Panc1 (cell line): ENCODE measurements at regions not wholly inside any gene's neighbourhood (a gene's known extent, or its start where the extent isn't known, plus 50 kb on each side); places are given as distances from the start of the nearest gene placed in this dataset.

Experiments
- ATAC-seq: fragments of 200-7000 bp; cut with Tn5 transposase; 2 replicates; pipeline ENCODE4 v1.9.1; 2020; ENCODE audit warnings: mild to moderate bottlenecking, moderate library complexity
- BruUV-seq: library from RNA; stranded (reverse); fragments of 400-500 nt; replicated peaks from 2 replicates; lab custom pipeline; 2021; lab: Mats Ljungman, UMichigan
- CTCF ChIA-PET: fragments of 300-600 bp; sonication (Branson Sonifier 250); formaldehyde crosslinking; loops from one replicate; lab custom pipeline; 2022; ENCODE audit warnings: antibody characterized with exemption; lab: Charles Lee
- POLR2A ChIA-PET: fragments of 300-600 bp; sonication (Branson Sonifier 250); formaldehyde crosslinking; loops from one replicate; lab custom pipeline; 2022; ENCODE audit warnings: antibody characterized with exemption; lab: Charles Lee
- DNase-seq: peaks from one replicate; pipeline ENCODE4 v3.0.0-alpha.2; 2010; ENCODE audit warnings: low read depth, low spot score
- H3K27ac ChIP-seq: 2 replicates; pipeline ENCODE4 v1.5.1; 2011; ENCODE audit warnings: mild to moderate bottlenecking, low read length, inconsistent platforms
- H3K27me3 ChIP-seq: fragments of 200-500 bp; sonication (Bioruptor generic); 2 replicates; pipeline ENCODE4 v1.6.0; 2014; ENCODE audit warnings: low read length, inconsistent platforms; ENCODE audit not compliant: control insufficient read depth, insufficient read depth
- H3K36me3 ChIP-seq: fragments of 200-500 bp; sonication (Bioruptor generic); 2 replicates; pipeline ENCODE4 v1.5.1; 2014; ENCODE audit warnings: inconsistent platforms, mild to moderate bottlenecking, low read length, moderate library complexity; ENCODE audit not compliant: control insufficient read depth, insufficient read depth
- H3K4me1 ChIP-seq: 2 replicates; pipeline ENCODE4 v1.5.1; 2011; ENCODE audit warnings: inconsistent platforms, mild to moderate bottlenecking, low read length, moderate library complexity; ENCODE audit not compliant: control insufficient read depth, insufficient read depth
- H3K4me3 ChIP-seq, 2 experiments: 2 replicates each; pipeline ENCODE4 v1.5.1; 2011 to 2012; ENCODE audit warnings: low read depth in 2 of 2, low read length in 2 of 2, mild to moderate bottlenecking in 2 of 2, inconsistent platforms in 1 of 2, moderate library complexity in 1 of 2
- H3K9me3 ChIP-seq: fragments of 200-500 bp; sonication (Bioruptor generic); 2 replicates; pipeline ENCODE4 v1.5.1; 2014; ENCODE audit warnings: low read depth, mild to moderate bottlenecking, inconsistent platforms, low read length, moderate library complexity; ENCODE audit not compliant: control insufficient read depth, insufficient read depth
- CTCF ChIP-seq: fragments of 450-650 bp; IDR thresholded peaks from 2 replicates; pipeline ENCODE4 v1.5.1; 2017; ENCODE audit warnings: mild to moderate bottlenecking
- POLR2AphosphoS5 ChIP-seq: IDR thresholded peaks from 2 replicates; pipeline ENCODE4 v1.6.1; 2012; ENCODE audit warnings: mild to moderate bottlenecking, low read depth, low read length, moderate library complexity
- REST ChIP-seq, 2 experiments: IDR thresholded peaks; 2 replicates each; pipeline ENCODE4 v1.6.1; 2011 to 2012; ENCODE audit warnings: low read depth in 2 of 2, control low read depth in 1 of 2, low read length in 1 of 2, mild to moderate bottlenecking in 1 of 2, moderate library complexity in 1 of 2; ENCODE audit not compliant: insufficient read depth in 1 of 2
- SIN3A ChIP-seq: IDR thresholded peaks from 2 replicates; pipeline ENCODE4 v1.6.1; 2012; ENCODE audit warnings: low read depth, mild to moderate bottlenecking, low read length, moderate library complexity, borderline replicate concordance; ENCODE audit not compliant: insufficient read depth
- TCF7L2 ChIP-seq: IDR thresholded peaks from 2 replicates; pipeline ENCODE4 v1.6.1; 2011; ENCODE audit warnings: mild to moderate bottlenecking, low read depth, low read length, inconsistent platforms
- in situ Hi-C: cut with HindIII; loops from 2 replicates; pipeline ENCODE4 v1.10.0; 2016; ENCODE audit warnings: low sequenced_read_pairs, low pct_unique_long_range_greater_than_20kb
- intact Hi-C: fragments of 100-400 bp; cut with micrococcal nuclease; formaldehyde crosslinking; loops from one replicate; pipeline ENCODE4 v1.10.0; 2022; ENCODE audit not compliant: unreplicated experiment

- no peaks in the 10 kb centered on the region for H3K4me1 ChIP-seq
- H3K4me3 ChIP-seq: no peak overlapping the region
- H3K27ac ChIP-seq: no peak overlapping the region
- no peaks in the 10 kb centered on the region for H3K9me3 ChIP-seq
- BruUV-seq: no TSS peak
- in situ Hi-C loops (no loop called here), intact Hi-C loops (no loop called here)
- CTCF ChIA-PET: no interaction called here
- DNase-seq (no peak), ATAC-seq (no peak)
- TF ChIP-seq POLR2AphosphoS5 (no peak), SIN3A (no peak), REST (IDR thresholded peaks at IDR 0.05; ENCODE audit: insufficient read depth in 1 of 2, low read depth in 2 of 2, low read length in 1 of 2) (no peak), TCF7L2 (no peak), CTCF (no peak)
- H3K36me3 ChIP-seq: no peaks in the 10 kb centered on the region
- POLR2A ChIA-PET: no interaction called here
- no peaks in the 10 kb centered on the region for H3K27me3 ChIP-seq
These were observed 1674.3 kb upstream of the AGA start for GRCh38 chr4:179116581-179116980.

- H3K4me3 ChIP-seq: no peak overlapping the region
- in situ Hi-C loops (no loop called here), intact Hi-C loops (no loop called here)
- no peaks in the 10 kb centered on the region for H3K27me3 ChIP-seq
- no peaks in the 10 kb centered on the region for H3K9me3 ChIP-seq
- no peaks in the 10 kb centered on the region for H3K4me1 ChIP-seq
- BruUV-seq: no TSS peak
- ChIA-PET POLR2A (no interaction called here), CTCF (no interaction called here)
- H3K27ac ChIP-seq: no peak overlapping the region
- ATAC-seq (no peak), DNase-seq (no peak)
- no peaks in the 10 kb centered on the region for H3K36me3 ChIP-seq
- TF ChIP-seq CTCF (no peak), REST (IDR thresholded peaks at IDR 0.05; ENCODE audit: insufficient read depth in 1 of 2, low read depth in 2 of 2, low read length in 1 of 2) (no peak), SIN3A (no peak), TCF7L2 (no peak), POLR2AphosphoS5 (no peak)
These were observed 1680.8 kb upstream of the AGA start for GRCh38 chr4:179123084-179123483.
